ENCODE measurements at regions not wholly inside any gene's neighbourhood (a gene's known extent, or its start where the extent isn't known, plus 50 kb on each side); places are given as distances from the start of the nearest gene placed in this dataset.
"Not testable (repeated sequence)": the region's sequence is repeated elsewhere in the genome, so short reads cannot be mapped to it uniquely, and the experiment has no call there.

- no peak for DNase-seq
These were observed 207.9 kb upstream of the B3GALT2 start for GRCh38 chr1:193394336-193394735.

DNA sequence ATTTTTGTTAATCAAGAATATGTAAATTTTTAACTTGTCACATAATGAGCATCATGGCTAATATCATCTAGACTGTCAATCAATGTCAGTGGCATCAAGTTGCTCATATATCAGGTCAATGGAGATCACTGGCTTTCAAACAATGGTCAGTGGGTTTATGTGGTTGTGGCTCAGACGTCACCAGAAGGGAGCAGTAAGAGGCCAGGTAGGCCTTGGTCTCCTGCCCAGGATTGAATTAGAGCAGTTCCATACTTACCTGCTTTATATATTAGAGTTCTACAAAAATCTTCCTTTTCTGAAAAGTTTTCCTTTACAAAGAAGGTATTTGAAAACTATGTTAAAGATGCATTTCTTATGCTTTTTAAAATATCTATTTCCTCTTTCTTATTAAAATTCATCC, 206.3 kb upstream of the B3GALT2 start:
- no peak for DNase-seq

- DNase-seq: no peak
These were observed 202.3 kb upstream of the B3GALT2 start for GRCh38 chr1:193388683-193389082.

DNA sequence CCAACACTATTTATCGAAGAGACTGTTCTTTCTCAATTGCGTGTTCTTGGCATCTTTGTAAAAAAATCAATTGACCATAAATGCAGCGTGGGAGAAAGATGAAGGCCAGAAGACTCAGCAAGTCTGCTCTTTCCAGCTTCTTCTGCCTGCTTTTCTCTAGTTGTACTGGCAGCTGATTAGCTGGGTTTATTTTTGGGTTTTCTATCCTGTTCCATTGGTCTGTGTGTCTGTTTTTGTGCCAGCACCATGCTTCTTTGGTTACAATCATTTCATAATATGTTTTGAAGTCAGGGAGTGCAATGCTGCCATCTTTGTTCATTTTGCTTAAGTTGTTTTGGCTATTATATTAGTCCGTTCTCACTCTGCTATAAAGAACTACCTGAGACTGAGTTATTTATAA, 201.8 kb upstream of the B3GALT2 start:
- DNase-seq: no peak

- DNase-seq: no peak
These were observed 201.0 kb upstream of the B3GALT2 start for GRCh38 chr1:193387406-193387805.

- not testable (repeated sequence) for DNase-seq
These were observed 192.0 kb upstream of the B3GALT2 start for GRCh38 chr1:193378451-193378850.

DNA sequence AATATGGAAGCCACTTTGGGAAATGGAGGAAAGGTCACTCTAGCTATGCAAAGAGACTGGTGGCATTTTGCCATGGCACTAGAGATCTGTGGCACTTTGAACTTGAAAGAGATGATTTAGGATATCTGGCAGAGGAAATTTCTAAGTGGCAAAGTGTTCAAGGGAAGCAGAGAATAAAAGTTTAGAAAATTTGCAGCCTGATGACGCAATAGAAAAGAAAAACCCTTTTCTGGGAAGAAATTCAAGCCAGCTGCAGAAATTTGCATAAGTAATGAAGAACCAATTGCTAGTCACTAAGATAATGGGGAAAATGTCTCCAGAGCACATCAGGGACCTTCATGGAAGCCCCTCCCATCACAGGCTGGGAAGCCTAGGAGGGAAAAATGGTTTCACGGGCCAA, 191.1 kb upstream of the B3GALT2 start:
- DNase-seq: no peak

DNA sequence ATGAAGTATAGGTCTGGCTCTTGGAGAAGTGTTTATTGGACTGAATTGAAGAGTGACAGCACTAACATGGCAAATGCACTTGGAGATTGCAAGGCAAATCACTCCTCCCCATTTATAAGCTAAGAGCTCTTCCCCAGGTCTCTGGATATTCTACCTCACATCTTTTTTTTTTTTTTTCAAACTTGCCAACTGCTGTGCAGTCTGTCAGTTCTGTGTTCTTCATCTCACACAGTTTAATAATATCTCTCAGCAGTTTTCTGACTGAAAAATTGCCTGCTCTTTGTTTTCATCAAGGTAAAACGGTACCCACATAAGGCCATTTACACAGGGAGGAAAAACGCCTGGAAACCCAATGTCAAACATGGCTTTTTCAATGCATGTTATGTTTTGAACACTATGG, 186.1 kb upstream of the B3GALT2 start:
- DNase-seq: no peak

DNA sequence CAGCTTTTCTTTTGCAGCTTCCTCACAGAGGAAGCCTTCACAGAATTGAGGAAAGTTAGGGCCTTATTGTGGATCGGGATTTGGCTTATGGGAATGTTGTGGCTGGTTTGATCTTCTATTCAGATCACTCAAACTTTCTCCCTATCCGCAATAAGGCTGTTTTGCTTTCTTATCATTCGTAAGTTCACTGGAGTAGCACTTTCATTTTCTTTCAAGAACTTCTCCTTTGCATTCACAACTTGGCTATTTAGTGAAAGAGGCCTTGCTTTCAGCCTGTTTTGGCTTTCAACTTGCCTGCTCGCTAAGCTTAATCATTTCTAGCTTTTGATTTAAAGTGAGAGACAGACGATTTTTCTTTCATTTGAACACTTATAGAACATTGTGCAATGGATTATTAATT, 181.9 kb upstream of the B3GALT2 start:
- no peak for DNase-seq

DNA sequence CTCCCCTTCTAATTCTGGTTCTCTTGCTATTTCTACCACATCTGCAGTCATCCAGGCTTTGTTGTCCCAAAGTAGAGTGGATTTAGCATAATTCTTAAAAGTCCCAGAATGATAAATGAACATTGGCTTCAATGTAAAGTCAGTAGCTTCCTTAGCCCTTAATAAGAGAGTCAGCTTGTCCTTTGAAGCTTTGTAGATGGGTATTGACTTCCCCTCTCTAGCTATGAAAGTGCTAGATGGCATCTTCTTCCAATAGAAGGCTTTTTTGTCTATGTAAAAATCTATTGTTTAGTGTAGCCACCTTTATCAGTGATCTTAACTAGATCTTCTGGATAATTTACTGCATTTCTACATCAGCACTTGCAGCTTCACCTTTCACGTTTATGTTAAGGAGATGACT, 181.4 kb upstream of the B3GALT2 start:
- no peak for DNase-seq

GRCh38 chr1:193366764-193367507, 180.5 kb upstream of the B3GALT2 start:
- no peak for DNase-seq

GRCh38 chr1:193365966-193366365, 179.6 kb upstream of the B3GALT2 start:
- DNase-seq: no peak

- DNase-seq: no peak
These were observed 173.2 kb upstream of the B3GALT2 start for GRCh38 chr1:193359631-193360030.

GRCh38 chr1:193358419-193358818, 172.0 kb upstream of the B3GALT2 start:
- no peak for DNase-seq

DNA sequence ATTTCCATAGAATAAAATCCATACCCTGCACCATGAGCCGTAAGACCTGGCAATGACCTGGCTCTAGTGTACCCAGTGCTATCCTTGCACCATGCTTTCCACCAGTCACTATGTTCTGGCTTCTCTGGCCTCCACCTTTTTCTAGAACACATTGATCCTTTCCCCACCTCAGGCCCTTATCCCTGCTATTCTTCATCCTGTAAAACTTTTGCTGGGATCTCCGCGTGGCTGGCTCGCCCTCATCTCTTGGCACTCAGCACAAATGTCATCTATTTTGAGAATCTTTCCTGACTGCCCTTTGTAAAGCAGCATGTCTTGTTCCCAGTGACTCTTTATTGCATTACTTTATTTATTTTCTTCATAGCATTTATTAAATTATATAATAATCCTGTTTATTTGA, 169.8 kb upstream of the B3GALT2 start:
- no peak for DNase-seq

- no peak for DNase-seq
These were observed 169.2 kb upstream of the B3GALT2 start for GRCh38 chr1:193355626-193356025.

DNA sequence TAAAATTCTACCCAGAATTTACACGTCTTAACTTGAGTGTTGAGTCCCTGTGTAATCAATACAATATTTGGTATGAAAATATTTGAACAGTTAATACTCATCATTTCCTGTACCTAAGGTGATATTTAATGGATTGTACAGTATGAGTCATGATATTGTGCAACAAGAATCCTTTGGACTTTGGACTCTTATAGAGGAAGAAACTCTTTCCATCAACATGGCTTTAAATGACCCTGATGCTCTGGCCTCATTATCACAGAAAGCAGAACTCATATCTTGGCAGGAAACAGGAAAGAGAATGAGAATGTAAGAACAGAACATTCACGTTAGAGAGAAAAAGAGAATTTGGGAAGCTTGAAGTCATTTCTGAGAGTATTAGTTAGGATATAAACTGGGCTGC, 168.8 kb upstream of the B3GALT2 start:
- no peak for DNase-seq

DNA sequence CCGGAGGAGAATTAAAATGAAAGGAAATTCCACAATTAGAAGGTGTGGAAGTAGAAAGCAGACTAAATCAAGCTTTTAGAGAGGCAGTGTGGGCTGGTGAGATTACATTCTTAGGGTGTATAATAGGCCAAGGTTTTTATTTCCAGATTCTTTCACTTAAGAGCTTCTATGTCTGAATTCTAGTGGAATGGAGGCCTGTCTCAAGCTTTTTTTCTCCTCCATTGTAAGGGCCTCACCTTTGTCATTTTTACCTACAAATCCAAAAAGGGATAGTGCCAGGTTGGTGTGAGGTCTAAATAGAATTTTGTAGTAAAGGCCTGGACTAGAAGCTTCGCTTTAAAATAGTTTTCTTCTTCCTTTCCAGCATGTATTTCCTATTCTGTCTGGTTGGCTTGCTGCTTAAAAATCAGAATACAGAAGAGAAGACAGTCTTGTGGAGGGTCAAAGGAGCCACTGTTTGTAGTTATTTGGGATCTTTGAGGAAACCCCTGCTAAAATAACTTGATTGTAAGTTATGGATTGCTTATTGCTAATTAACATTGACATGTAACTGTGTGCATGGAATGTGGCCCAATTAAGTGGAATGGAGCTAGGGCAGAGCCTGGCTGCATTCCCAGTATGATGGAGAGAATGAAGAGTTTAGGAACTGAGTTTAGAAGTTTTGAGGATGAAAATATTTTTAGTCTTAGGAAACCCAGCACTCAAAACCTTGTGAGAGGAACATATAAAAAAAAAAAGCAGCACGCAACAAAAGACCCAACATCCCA, 162.5 kb upstream of the B3GALT2 start:
- DNase-seq: no peak

DNA sequence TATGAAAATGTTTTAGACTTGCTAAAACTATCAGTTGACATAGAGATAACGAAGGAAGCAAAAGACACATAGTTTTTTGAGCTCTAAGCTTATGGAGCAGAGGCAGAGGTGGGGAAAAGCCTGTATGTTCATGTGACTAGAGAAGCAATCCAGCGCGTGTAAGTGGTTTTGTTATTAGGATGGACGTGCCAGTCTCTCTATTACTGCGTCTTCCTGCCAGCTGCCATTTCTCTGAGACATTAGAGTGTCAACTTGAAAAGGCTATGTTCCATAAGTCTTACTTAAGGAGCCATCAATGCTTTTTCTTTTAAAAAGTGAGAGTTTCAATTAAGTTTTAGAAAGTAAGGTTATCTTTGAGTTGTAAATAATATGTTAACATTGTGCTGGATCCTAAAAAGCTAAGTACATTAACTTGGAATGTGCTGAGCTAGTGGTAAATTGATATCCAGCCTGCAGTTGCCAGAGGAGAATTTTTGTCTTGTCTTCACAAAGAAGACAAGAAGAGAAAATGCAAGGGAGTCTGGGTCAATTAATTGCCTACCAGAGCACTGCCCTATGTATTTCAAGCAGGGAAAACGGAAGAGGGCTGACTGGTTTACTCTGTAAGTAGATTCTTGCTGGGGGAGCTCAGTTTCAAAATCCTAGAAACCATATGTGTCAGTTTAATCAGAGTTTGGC, 161.8 kb upstream of the B3GALT2 start:
- no peak for DNase-seq

DNA sequence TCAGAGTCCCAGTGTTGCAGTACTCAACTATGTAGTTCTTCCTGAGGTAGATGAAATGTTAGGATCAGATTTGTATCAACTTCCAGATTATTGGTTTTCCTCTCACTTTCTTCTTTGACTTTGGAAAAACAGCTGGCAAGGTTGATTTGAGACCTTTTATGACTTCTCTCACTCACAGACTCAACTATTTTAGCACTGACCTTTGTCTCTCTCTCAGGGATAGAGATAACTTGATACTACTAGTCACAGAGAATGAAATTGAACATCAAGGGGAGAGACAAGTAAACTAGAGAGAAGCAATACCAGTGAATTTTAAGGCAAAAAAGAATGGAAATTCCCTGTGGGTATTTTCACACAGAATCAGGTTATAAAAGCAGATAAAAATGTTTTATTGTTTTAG, 159.7 kb upstream of the B3GALT2 start:
- no peak for DNase-seq

GRCh38 chr1:193342811-193343210, 156.4 kb upstream of the B3GALT2 start:
- no peak for DNase-seq

DNA sequence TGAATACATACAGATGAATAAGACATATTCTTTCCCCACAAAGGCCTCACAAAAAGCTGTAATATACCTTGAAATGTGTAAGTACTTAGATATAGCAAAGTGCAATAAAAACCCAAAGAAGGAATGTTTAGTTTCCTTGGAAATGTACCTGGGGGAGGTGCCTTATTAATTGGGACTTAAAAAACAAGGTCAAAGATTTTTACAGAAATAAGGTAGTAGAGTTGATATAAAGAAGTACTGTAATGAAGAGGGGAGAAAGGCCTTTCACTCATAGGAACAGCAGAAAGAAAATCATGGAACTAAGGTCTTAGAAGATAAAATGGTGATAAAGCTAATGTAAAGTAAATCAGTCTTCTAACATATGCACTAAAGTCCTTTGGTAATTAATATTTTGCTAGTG, 153.9 kb upstream of the B3GALT2 start:
- DNase-seq: no peak

DNA sequence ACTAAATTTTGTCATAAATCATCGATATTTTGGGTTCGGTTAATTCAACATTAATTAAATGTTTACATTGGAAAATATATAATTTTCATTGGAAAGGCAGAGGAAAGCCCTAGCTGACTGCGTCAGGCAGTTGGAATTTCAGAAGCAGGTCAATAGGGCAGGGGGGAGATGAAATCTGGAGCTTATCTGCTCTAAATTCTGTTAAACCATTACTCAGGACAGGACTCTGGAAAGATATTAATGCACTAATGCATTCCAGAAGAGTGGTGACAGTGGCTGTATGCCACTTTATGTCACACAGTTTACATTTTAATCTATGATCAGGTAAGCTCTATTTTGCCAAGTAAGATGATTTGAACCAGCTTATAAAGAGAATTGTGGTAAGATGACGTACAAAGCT, 153.0 kb upstream of the B3GALT2 start:
- DNase-seq: no peak

- no peak for DNase-seq
These were observed 151.8 kb upstream of the B3GALT2 start for GRCh38 chr1:193338194-193338593.

Data from hematopoietic multipotent progenitor cell treated with erythropoietin and hydrocortisone succinate and interleukin-3 and kit ligand, for 6 days (in vitro differentiated cells).